Adrenal gland (tissue), 5 donors: ENCODE measurements at regions not wholly inside any gene's neighbourhood (a gene's known extent, or its start where the extent isn't known, plus 50 kb on each side); places are given as distances from the start of the nearest gene placed in this dataset.

Source experiments
- POLR2A ChIP-seq, 2 donors: fragments of 450-650 bp; IDR thresholded peaks; one replicate each; pipeline ENCODE4 v1.6.1; 2017; ENCODE audit warnings: antibody characterized with exemption in 2 of 2, mild to moderate bottlenecking in 2 of 2, moderate library complexity in 1 of 2
- TF ChIP-seq, protein P1 (sequence below), 6 experiments: fragments of 450-650 bp in 4 of 6; fragments of 200-600 bp in 2 of 6; sonication (generic) in 1 of 6; IDR thresholded peaks; 1 replicate in 5 of 6; 2 replicates in 1 of 6; pipeline versions ENCODE4 v1.5.1 to v1.8.0; 2016 to 2021; ENCODE audit warnings: antibody characterized with exemption in 6 of 6, mild to moderate bottlenecking in 2 of 6, moderate library complexity in 1 of 6
- donor health status: DM: no; HTN: no; CAD: no.

DNA sequence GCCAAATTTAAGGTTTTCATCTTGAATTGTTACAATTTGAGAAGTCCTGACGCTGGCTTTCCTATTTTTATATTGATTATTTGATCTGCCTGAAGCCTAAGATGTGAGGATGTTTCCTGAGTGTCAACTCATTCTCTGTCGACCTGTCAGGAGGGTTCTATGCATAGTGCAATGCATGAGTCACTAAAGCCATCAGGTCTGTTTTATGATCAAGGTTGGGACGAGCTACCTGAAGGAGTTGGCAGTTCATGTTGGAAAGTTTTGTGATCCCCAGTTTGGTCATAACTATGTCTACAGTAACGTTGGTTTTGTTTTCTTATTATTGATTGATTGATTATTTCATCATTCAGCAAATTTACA is 71.2 kb downstream of the NABP1 start:
- TF ChIP-seq, protein P1, sequence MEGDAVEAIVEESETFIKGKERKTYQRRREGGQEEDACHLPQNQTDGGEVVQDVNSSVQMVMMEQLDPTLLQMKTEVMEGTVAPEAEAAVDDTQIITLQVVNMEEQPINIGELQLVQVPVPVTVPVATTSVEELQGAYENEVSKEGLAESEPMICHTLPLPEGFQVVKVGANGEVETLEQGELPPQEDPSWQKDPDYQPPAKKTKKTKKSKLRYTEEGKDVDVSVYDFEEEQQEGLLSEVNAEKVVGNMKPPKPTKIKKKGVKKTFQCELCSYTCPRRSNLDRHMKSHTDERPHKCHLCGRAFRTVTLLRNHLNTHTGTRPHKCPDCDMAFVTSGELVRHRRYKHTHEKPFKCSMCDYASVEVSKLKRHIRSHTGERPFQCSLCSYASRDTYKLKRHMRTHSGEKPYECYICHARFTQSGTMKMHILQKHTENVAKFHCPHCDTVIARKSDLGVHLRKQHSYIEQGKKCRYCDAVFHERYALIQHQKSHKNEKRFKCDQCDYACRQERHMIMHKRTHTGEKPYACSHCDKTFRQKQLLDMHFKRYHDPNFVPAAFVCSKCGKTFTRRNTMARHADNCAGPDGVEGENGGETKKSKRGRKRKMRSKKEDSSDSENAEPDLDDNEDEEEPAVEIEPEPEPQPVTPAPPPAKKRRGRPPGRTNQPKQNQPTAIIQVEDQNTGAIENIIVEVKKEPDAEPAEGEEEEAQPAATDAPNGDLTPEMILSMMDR (IDR thresholded peaks at IDR 0.05) = no peak
- TF ChIP-seq POLR2A (IDR thresholded peaks at IDR 0.05) = no peak
